CD8-positive, alpha-beta memory T cell (primary cell): ENCODE measurements at regions not wholly inside any gene's neighbourhood (a gene's known extent, or its start where the extent isn't known, plus 50 kb on each side); places are given as distances from the start of the nearest gene placed in this dataset.

Source experiments
- CTCF ChIA-PET: fragments of 350-600 bp; sonication (Branson Sonifier 250); formaldehyde crosslinking; loops from one replicate; lab custom pipeline; 2021; ENCODE audit warnings: antibody characterized with exemption; lab: Charles Lee
- POLR2A ChIA-PET: fragments of 350-600 bp; sonication (Branson Sonifier 250); formaldehyde crosslinking; loops from one replicate; lab custom pipeline; 2021; ENCODE audit warnings: antibody characterized with exemption; lab: Charles Lee
- DNase-seq, 5 donors: peaks; one replicate each; pipeline versions ENCODE4 v3.0.0 to v3.0.0-alpha.2; 2020 to 2022; ENCODE audit warnings: mixed read lengths in 1 of 5
- H3K27ac ChIP-seq: one replicate; pipeline ENCODE4 v1.7.0; 2013; ENCODE audit warnings: low read depth, mild to moderate bottlenecking, low read length, moderate library complexity
- H3K27me3 ChIP-seq: 2 replicates; pipeline ENCODE4 v1.7.0; 2013; ENCODE audit warnings: low read length, mild to moderate bottlenecking; ENCODE audit not compliant: insufficient read depth, poor library complexity, severe bottlenecking
- H3K36me3 ChIP-seq: 2 replicates; pipeline ENCODE4 v1.7.0; 2013; ENCODE audit warnings: mild to moderate bottlenecking, low read length, moderate library complexity; ENCODE audit not compliant: insufficient read depth
- H3K4me1 ChIP-seq: 2 replicates; pipeline ENCODE4 v1.7.0; 2013; ENCODE audit warnings: mild to moderate bottlenecking, low read length, moderate library complexity; ENCODE audit not compliant: insufficient read depth
- H3K4me3 ChIP-seq: 2 replicates; pipeline ENCODE4 v1.7.0; 2013; ENCODE audit warnings: mild to moderate bottlenecking, low read length
- H3K9me3 ChIP-seq: 2 replicates; pipeline ENCODE4 v1.7.0; 2013; ENCODE audit warnings: mild to moderate bottlenecking, low read length
- H3K27ac Mint-ChIP-seq, 8 donors: one replicate each; pipeline ENCODE4 v1.8.0; 2020 to 2021; ENCODE audit warnings: mixed read lengths in 8 of 8, mild to moderate bottlenecking in 6 of 8, inconsistent platforms in 3 of 8, moderate library complexity in 3 of 8
- H3K27me3 Mint-ChIP-seq, 2 donors: one replicate each; pipeline ENCODE4 v1.8.0; 2020 to 2021; ENCODE audit warnings: mixed read lengths in 2 of 2, mild to moderate bottlenecking in 1 of 2, moderate library complexity in 1 of 2
- H3K36me3 Mint-ChIP-seq, 3 donors: one replicate each; pipeline ENCODE4 v1.8.0; 2020 to 2021; ENCODE audit warnings: mixed read lengths in 3 of 3, inconsistent platforms in 1 of 3, mild to moderate bottlenecking in 1 of 3
- H3K4me1 Mint-ChIP-seq, 3 donors: one replicate each; pipeline ENCODE4 v1.8.0; 2020 to 2021; ENCODE audit warnings: mixed read lengths in 3 of 3, inconsistent platforms in 1 of 3, mild to moderate bottlenecking in 1 of 3
- H3K4me3 Mint-ChIP-seq, 7 donors: one replicate each; pipeline ENCODE4 v1.8.0; 2020 to 2021; ENCODE audit warnings: mixed read lengths in 7 of 7, mild to moderate bottlenecking in 6 of 7, moderate library complexity in 4 of 7, inconsistent platforms in 2 of 7
- H3K9me3 Mint-ChIP-seq, 5 donors: one replicate each; pipeline ENCODE4 v1.8.0; 2020 to 2022; ENCODE audit warnings: mixed read lengths in 5 of 5, mild to moderate bottlenecking in 3 of 5, moderate library complexity in 2 of 5, inconsistent platforms in 1 of 5

DNA sequence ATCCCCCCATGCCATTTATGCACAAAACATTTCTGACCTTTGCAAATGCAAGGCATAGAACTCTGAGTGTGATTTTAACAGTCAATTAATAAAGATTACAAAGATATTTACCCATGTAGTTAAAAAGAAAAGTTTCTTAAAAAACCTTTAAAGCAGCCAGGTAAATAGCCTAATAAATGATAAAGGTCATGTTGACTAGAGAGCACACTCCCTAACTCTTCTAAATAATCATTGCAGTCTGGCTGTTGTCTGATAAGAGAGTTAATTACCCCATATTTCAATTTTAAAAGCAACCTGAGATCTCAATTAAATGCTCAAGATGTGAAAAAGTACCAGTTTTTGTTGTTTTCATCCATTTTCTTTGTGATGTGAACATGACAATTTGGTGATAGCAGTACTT is 291.5 kb upstream of the SMIM31 start:
- H3K36me3 ChIP-seq = no peaks in the 10 kb centered on the region
- H3K4me1 ChIP-seq = no peaks in the 10 kb centered on the region
- no peak overlapping the region for H3K4me3 ChIP-seq
- Mint-ChIP-seq H3K27ac (no peak overlapping the region), H3K27me3 (no peaks in the 10 kb centered on the region), H3K4me1 (no peaks in the 10 kb centered on the region), H3K36me3 (no peaks in the 10 kb centered on the region), H3K4me3 (no peak overlapping the region), H3K9me3 (peaks cover 0 to 10% (median 7%) of the 10 kb centered on the region in 5 donors)
- no peak for DNase-seq
- no peaks in the 10 kb centered on the region for H3K9me3 ChIP-seq
- ChIA-PET POLR2A (no interaction called here), CTCF (no interaction called here)
- no peaks in the 10 kb centered on the region for H3K27me3 ChIP-seq
- H3K27ac ChIP-seq = no peak overlapping the region

- Histone ChIP-seq H3K27ac (no peak overlapping the region), H3K9me3 (no peaks in the 10 kb centered on the region), H3K27me3 (no peaks in the 10 kb centered on the region), H3K4me1 (no peaks in the 10 kb centered on the region), H3K4me3 (no peak overlapping the region), H3K36me3 (no peaks in the 10 kb centered on the region)
- DNase-seq = no peak
- H3K4me1 Mint-ChIP-seq = no peaks in the 10 kb centered on the region
- ChIA-PET POLR2A (no interaction called here), CTCF (no interaction called here)
- H3K4me3 Mint-ChIP-seq = no peak overlapping the region
- no peaks in the 10 kb centered on the region for H3K27me3 Mint-ChIP-seq
- peaks cover 0 to 8% (median 4%) of the 10 kb centered on the region in 5 donors for H3K9me3 Mint-ChIP-seq
- H3K36me3 Mint-ChIP-seq = no peaks in the 10 kb centered on the region
- H3K27ac Mint-ChIP-seq = no peak overlapping the region
Measured at GRCh38 chr4:164464313-164464712, 289.6 kb upstream of the SMIM31 start.

- H3K4me3 Mint-ChIP-seq = no peak overlapping the region
- no peak overlapping the region for H3K27ac Mint-ChIP-seq
- no peak overlapping the region for H3K27ac ChIP-seq
- CTCF ChIA-PET = no interaction called here
- H3K27me3 ChIP-seq = no peaks in the 10 kb centered on the region
- no peaks in the 10 kb centered on the region for H3K36me3 ChIP-seq
- no peak for DNase-seq
- no peaks in the 10 kb centered on the region for H3K36me3 Mint-ChIP-seq
- POLR2A ChIA-PET = no interaction called here
- no peak overlapping the region for H3K4me3 ChIP-seq
- no peaks in the 10 kb centered on the region for H3K4me1 Mint-ChIP-seq
- no peaks in the 10 kb centered on the region for H3K27me3 Mint-ChIP-seq
- no peaks in the 10 kb centered on the region for H3K4me1 ChIP-seq
- peaks cover 0 to 11% (median 3%) of the 10 kb centered on the region in 5 donors for H3K9me3 Mint-ChIP-seq
- H3K9me3 ChIP-seq = no peaks in the 10 kb centered on the region
Measured at GRCh38 chr4:164467493-164467892, 286.4 kb upstream of the SMIM31 start.

DNA sequence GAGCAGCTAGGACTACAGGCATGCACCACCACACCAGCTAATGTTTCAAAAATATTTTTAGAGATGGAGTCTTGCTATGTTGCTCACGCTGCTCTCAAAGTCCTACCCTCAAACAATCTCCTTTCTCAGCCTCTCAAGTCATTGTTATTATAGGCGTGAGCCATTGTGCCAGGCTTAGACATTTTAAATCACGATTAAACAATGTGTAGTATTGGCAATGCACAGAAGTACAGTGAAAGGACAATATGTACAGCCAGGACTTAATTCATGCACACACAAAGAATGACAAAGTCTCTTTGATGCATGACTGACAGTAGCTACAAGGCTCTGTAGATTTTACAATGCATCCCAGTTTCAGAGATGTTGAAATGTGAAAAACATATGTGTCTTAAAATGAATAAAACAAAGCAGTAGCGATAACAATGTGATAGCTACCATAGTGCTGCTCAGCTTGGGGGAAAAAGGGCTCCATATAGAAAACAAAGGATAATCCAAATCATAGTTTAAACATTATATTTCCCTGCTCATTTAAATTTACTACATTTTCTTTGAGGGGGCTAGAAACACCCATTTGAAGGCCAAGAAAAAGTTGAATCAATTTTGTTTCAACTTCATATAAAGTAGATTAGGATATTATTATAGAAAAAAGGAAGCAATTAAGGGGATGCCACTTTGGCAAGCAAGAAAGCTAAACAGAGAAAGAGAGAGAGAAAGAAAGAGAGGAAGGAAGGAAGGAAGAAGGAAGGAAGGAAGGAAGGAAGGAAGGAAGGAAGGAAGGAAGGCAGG is 272.4 kb upstream of the SMIM31 start:
- CTCF ChIA-PET = no interaction called here

GRCh38 chr4:164482092-164482404 is 271.9 kb upstream of the SMIM31 start:
- Mint-ChIP-seq H3K27me3 (no peaks in the 10 kb centered on the region), H3K36me3 (no peaks in the 10 kb centered on the region), H3K27ac (no peak overlapping the region), H3K4me1 (no peaks in the 10 kb centered on the region), H3K4me3 (no peak overlapping the region), H3K9me3 (peaks cover 2 to 12% (median 6%) of the 10 kb centered on the region in 5 donors)
- CTCF ChIA-PET = no interaction called here
- Histone ChIP-seq H3K27me3 (no peaks in the 10 kb centered on the region), H3K27ac (no peak overlapping the region), H3K4me1 (no peaks in the 10 kb centered on the region), H3K36me3 (no peaks in the 10 kb centered on the region), H3K4me3 (no peak overlapping the region), H3K9me3 (no peaks in the 10 kb centered on the region)
- POLR2A ChIA-PET = no interaction called here
- no peak for DNase-seq

More for the DNA sequence above, 272.4 kb upstream of the SMIM31 start:
- Histone ChIP-seq H3K9me3 (no peaks in the 10 kb centered on the region), H3K4me1 (no peaks in the 10 kb centered on the region), H3K36me3 (no peaks in the 10 kb centered on the region), H3K27me3 (no peaks in the 10 kb centered on the region), H3K27ac (no peak overlapping the region), H3K4me3 (no peak overlapping the region)
- Mint-ChIP-seq H3K9me3 (peaks cover under 1 to 12% (median 4%) of the 10 kb centered on the region in 5 donors), H3K36me3 (no peaks in the 10 kb centered on the region), H3K4me1 (no peaks in the 10 kb centered on the region), H3K27ac (no peak overlapping the region), H3K27me3 (no peaks in the 10 kb centered on the region), H3K4me3 (no peak overlapping the region)
- DNase-seq = no peak
- POLR2A ChIA-PET = no interaction called here

DNA sequence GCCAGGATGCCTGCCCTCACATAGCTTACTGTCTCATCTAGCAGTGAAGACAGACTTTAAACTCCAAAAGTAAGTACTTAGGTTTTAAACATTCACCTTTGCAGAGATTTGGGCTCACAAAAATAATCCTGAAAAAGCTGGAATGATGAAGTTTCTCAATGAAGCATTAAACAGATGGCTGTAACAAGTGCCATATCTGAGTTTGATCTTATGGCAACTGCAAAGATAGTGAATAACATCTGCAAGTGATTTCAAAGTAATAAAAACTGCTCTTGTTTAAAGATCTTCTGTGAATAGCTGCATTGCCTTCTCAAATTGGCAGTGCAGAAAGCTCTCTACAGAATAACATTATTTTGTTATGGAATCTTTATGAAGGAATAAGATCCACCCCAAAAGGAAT is 271.2 kb upstream of the SMIM31 start:
- Histone ChIP-seq H3K9me3 (no peaks in the 10 kb centered on the region), H3K36me3 (no peaks in the 10 kb centered on the region), H3K4me1 (no peaks in the 10 kb centered on the region), H3K4me3 (no peak overlapping the region), H3K27me3 (no peaks in the 10 kb centered on the region), H3K27ac (no peak overlapping the region)
- no peaks in the 10 kb centered on the region for H3K4me1 Mint-ChIP-seq
- POLR2A ChIA-PET = no interaction called here
- H3K27ac Mint-ChIP-seq = no peak overlapping the region
- H3K4me3 Mint-ChIP-seq = no peak overlapping the region
- H3K9me3 Mint-ChIP-seq = peaks cover 2 to 12% (median 8%) of the 10 kb centered on the region in 5 donors
- H3K27me3 Mint-ChIP-seq = no peaks in the 10 kb centered on the region
- no peak for DNase-seq
- no peaks in the 10 kb centered on the region for H3K36me3 Mint-ChIP-seq
- CTCF ChIA-PET = no interaction called here

- CTCF ChIA-PET = no interaction called here
Measured at GRCh38 chr4:164483711-164484110, 270.2 kb upstream of the SMIM31 start.

DNA sequence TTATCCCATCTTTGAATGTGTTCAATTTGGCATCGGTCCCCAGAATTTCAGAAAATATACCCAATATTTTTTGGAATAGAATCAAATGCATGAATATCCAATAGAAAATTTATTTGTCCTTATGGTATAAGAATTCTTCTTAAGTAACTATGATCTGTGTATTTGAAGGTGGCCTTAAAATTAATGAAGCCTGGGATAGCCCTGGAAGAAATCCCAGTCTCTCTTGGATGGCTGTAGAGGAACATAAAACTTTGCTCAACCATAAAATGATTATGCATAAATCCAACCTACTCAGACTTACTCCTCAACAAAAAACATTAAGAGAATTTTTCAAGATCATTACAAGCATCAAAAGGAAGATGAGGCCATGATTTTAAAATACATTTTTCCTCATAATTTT is 269.4 kb upstream of the SMIM31 start:
- Histone ChIP-seq H3K9me3 (no peaks in the 10 kb centered on the region), H3K27ac (no peak overlapping the region), H3K36me3 (no peaks in the 10 kb centered on the region), H3K4me3 (no peak overlapping the region), H3K27me3 (no peaks in the 10 kb centered on the region), H3K4me1 (no peaks in the 10 kb centered on the region)
- H3K9me3 Mint-ChIP-seq = peaks cover 2 to 12% (median 8%) of the 10 kb centered on the region in 5 donors
- no peaks in the 10 kb centered on the region for H3K36me3 Mint-ChIP-seq
- no peak for DNase-seq
- no peak overlapping the region for H3K27ac Mint-ChIP-seq
- ChIA-PET POLR2A (no interaction called here), CTCF (no interaction called here)
- H3K4me1 Mint-ChIP-seq = no peaks in the 10 kb centered on the region
- no peak overlapping the region for H3K4me3 Mint-ChIP-seq
- no peaks in the 10 kb centered on the region for H3K27me3 Mint-ChIP-seq

More at GRCh38 chr4:164483711-164484110, 270.2 kb upstream of the SMIM31 start:
- no peaks in the 10 kb centered on the region for H3K4me1 Mint-ChIP-seq
- H3K27ac Mint-ChIP-seq = no peak overlapping the region
- H3K4me3 Mint-ChIP-seq = no peak overlapping the region
- H3K36me3 ChIP-seq = no peaks in the 10 kb centered on the region
- H3K27ac ChIP-seq = no peak overlapping the region
- H3K9me3 Mint-ChIP-seq = peaks cover 2 to 12% (median 8%) of the 10 kb centered on the region in 5 donors
- no peak overlapping the region for H3K4me3 ChIP-seq
- no peaks in the 10 kb centered on the region for H3K27me3 ChIP-seq
- no peaks in the 10 kb centered on the region for H3K27me3 Mint-ChIP-seq
- no peak for DNase-seq
- no peaks in the 10 kb centered on the region for H3K36me3 Mint-ChIP-seq
- no peaks in the 10 kb centered on the region for H3K9me3 ChIP-seq
- POLR2A ChIA-PET = no interaction called here
- H3K4me1 ChIP-seq = no peaks in the 10 kb centered on the region
